ENCODE measurements at regions not wholly inside any gene's neighbourhood (a gene's known extent, or its start where the extent isn't known, plus 50 kb on each side); places are given as distances from the start of the nearest gene placed in this dataset.

DNA sequence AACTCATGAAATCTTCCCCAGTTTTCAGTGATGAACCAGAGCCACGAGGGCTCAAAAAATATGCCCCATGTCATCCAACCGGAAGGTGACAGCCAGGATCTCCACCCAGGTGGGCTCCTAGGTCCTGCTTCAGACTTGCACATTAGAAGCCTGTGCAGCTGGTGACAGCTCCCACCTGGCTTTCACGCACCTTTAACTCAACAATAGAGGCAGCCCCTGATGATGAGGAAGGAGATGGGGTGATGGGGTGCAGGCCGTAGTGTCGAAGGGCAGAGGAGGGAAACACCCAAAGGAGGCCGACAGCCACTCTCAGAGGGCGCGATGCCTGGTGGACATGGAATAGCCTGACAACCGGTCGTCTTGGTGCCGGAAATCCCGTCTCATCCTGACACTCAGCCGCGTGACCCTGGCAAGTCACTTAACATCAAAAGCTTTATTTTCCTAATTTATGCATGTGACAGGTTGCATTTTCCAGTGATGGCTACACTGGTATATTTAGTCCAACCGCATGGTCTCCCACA lies 118.0 kb downstream of the SOX1 start:
- no peak for TF ChIP-seq EZH2 (IDR thresholded peaks at IDR 0.05; ENCODE audit: insufficient read depth, low read length)
- no peak for TF ChIP-seq CTCF (IDR thresholded peaks at IDR 0.05; ENCODE audit: insufficient read depth, low read depth, low read length)
- Histone ChIP-seq H3K79me2 (ENCODE audit: insufficient read depth, low read length) (no peaks in the 10 kb centered on the region), H3K4me2 (ENCODE audit: low read length) (no peak overlapping the region), H3K9ac (ENCODE audit: low read length) (no peak overlapping the region), H2AFZ (ENCODE audit: low read depth, low read length) (no peak overlapping the region), H4K20me1 (ENCODE audit: insufficient read depth, low read length) (no peaks in the 10 kb centered on the region), H3K27ac (ENCODE audit: low read depth, low read length) (no peak overlapping the region), H3K4me1 (ENCODE audit: insufficient read depth, low read length) (no peaks in the 10 kb centered on the region), H3K9me3 (ENCODE audit: insufficient read depth, low read depth, low read length) (peaks cover 11% of the 10 kb centered on the region), H3K4me3 (ENCODE audit: insufficient read depth, low read depth, low read length) (no peak overlapping the region), H3K36me3 (ENCODE audit: insufficient read depth, low read length) (no peaks in the 10 kb centered on the region), H3K27me3 (ENCODE audit: insufficient read depth, low read length) (no peaks in the 10 kb centered on the region)
- Mint-ChIP-seq H3K9me3 (ENCODE audit: unreplicated experiment) (peaks cover 6% of the 10 kb centered on the region), H3K36me3 (ENCODE audit: low read depth, unreplicated experiment) (peaks cover 1% of the 10 kb centered on the region), H3K27ac (ENCODE audit: unreplicated experiment) (no peak overlapping the region), H3K4me1 (ENCODE audit: low read depth, unreplicated experiment) (no peaks in the 10 kb centered on the region), H3K4me3 (ENCODE audit: unreplicated experiment) (no peak overlapping the region), H3K27me3 (ENCODE audit: low read depth, unreplicated experiment) (peaks cover 67% of the 10 kb centered on the region)
- DNase-seq (ENCODE audit: low read depth) (no peak), FAIRE-seq (no peak)

GRCh38 chr13:112185466-112185865 lies 118.5 kb downstream of the SOX1 start:
- H4K20me1 ChIP-seq (ENCODE audit: insufficient read depth, low read length) = no peaks in the 10 kb centered on the region
- H3K27ac ChIP-seq (ENCODE audit: low read depth, low read length) = no peak overlapping the region
- Mint-ChIP-seq H3K4me1 (ENCODE audit: low read depth, unreplicated experiment) (no peaks in the 10 kb centered on the region), H3K9me3 (ENCODE audit: unreplicated experiment) (peaks cover 8% of the 10 kb centered on the region), H3K27ac (ENCODE audit: unreplicated experiment) (no peak overlapping the region), H3K27me3 (ENCODE audit: low read depth, unreplicated experiment) (peaks cover 62% of the 10 kb centered on the region), H3K4me3 (ENCODE audit: unreplicated experiment) (no peak overlapping the region), H3K36me3 (ENCODE audit: low read depth, unreplicated experiment) (peaks cover 1% of the 10 kb centered on the region)
- no peak overlapping the region for H2AFZ ChIP-seq (ENCODE audit: low read depth, low read length)
- H3K27me3 ChIP-seq (ENCODE audit: insufficient read depth, low read length) = no peaks in the 10 kb centered on the region
- no peak overlapping the region for H3K9ac ChIP-seq (ENCODE audit: low read length)
- H3K79me2 ChIP-seq (ENCODE audit: insufficient read depth, low read length) = no peaks in the 10 kb centered on the region
- H3K36me3 ChIP-seq (ENCODE audit: insufficient read depth, low read length) = no peaks in the 10 kb centered on the region
- FAIRE-seq = no peak
- no peak overlapping the region for H3K4me2 ChIP-seq (ENCODE audit: low read length)
- peaks cover 11% of the 10 kb centered on the region for H3K9me3 ChIP-seq (ENCODE audit: insufficient read depth, low read depth, low read length)
- no peak for DNase-seq (ENCODE audit: low read depth)
- H3K4me3 ChIP-seq (ENCODE audit: insufficient read depth, low read depth, low read length) = no peak overlapping the region
- H3K4me1 ChIP-seq (ENCODE audit: insufficient read depth, low read length) = no peaks in the 10 kb centered on the region
- no peak for TF ChIP-seq CTCF (IDR thresholded peaks at IDR 0.05; ENCODE audit: insufficient read depth, low read depth, low read length)
- TF ChIP-seq EZH2 (IDR thresholded peaks at IDR 0.05; ENCODE audit: insufficient read depth, low read length) = no peak

DNA sequence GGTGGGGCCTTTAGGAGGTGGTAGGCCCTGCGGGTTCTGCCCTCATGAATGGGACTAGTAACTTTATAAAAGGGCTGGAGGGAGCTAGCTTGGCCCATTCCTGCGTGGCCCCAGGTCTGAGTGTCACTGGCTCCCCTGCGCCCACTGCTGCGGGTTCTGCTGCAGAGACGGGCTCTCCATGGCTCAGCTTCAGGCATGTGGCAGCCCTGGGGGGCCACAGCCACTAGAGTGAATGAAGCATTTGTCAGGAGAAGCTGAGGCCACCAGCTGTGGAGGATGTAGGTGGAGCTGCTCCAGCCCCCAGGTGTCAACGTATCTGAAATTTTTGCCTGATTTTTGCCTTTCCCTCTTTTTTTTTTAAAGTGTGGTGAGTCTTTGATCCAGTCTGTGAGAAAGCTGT lies 119.1 kb downstream of the SOX1 start:
- Histone ChIP-seq H3K4me2 (ENCODE audit: low read length) (no peak overlapping the region), H3K36me3 (ENCODE audit: insufficient read depth, low read length) (no peaks in the 10 kb centered on the region), H3K4me3 (ENCODE audit: insufficient read depth, low read depth, low read length) (no peak overlapping the region), H3K79me2 (ENCODE audit: insufficient read depth, low read length) (no peaks in the 10 kb centered on the region), H3K27ac (ENCODE audit: low read depth, low read length) (no peak overlapping the region), H2AFZ (ENCODE audit: low read depth, low read length) (no peak overlapping the region), H3K27me3 (ENCODE audit: insufficient read depth, low read length) (no peaks in the 10 kb centered on the region), H4K20me1 (ENCODE audit: insufficient read depth, low read length) (no peaks in the 10 kb centered on the region), H3K9ac (ENCODE audit: low read length) (no peak overlapping the region), H3K9me3 (ENCODE audit: insufficient read depth, low read depth, low read length) (peaks cover 11% of the 10 kb centered on the region), H3K4me1 (ENCODE audit: insufficient read depth, low read length) (no peaks in the 10 kb centered on the region)
- FAIRE-seq (no peak), DNase-seq (ENCODE audit: low read depth) (no peak)
- Mint-ChIP-seq H3K27ac (ENCODE audit: unreplicated experiment) (no peak overlapping the region), H3K4me1 (ENCODE audit: low read depth, unreplicated experiment) (no peaks in the 10 kb centered on the region), H3K36me3 (ENCODE audit: low read depth, unreplicated experiment) (peaks cover 1% of the 10 kb centered on the region), H3K27me3 (ENCODE audit: low read depth, unreplicated experiment) (peaks cover 55% of the 10 kb centered on the region), H3K9me3 (ENCODE audit: unreplicated experiment) (peaks cover 9% of the 10 kb centered on the region), H3K4me3 (ENCODE audit: unreplicated experiment) (no peak overlapping the region)
- no peak for TF ChIP-seq CTCF (IDR thresholded peaks at IDR 0.05; ENCODE audit: insufficient read depth, low read depth, low read length)
- TF ChIP-seq EZH2 (IDR thresholded peaks at IDR 0.05; ENCODE audit: insufficient read depth, low read length) = no peak

Measured in astrocyte (in vitro differentiated cells and primary cell).